Neural cell (in vitro differentiated cells): ENCODE measurements at regions not wholly inside any gene's neighbourhood (a gene's known extent, or its start where the extent isn't known, plus 50 kb on each side); places are given as distances from the start of the nearest gene placed in this dataset.
A peak's percentile ranks its signal among the peaks of the same experiment; 100 is the strongest.

ENCODE experiments used
- H2AFZ ChIP-seq: fragments of 200-600, 300-800 bp; sonication (generic), shearing (Covaris generic); 2 replicates; pipeline ENCODE4 v1.6.0; 2014; ENCODE audit warnings: low read depth, mild to moderate bottlenecking, antibody characterized with exemption, low read length, moderate library complexity
- H3F3A ChIP-seq: fragments of 200-600 bp; shearing (Covaris generic); 2 replicates; pipeline ENCODE4 v1.6.1; 2016; ENCODE audit warnings: mild to moderate bottlenecking, moderate library complexity, mixed read lengths, antibody characterized with exemption, low read length; ENCODE audit not compliant: insufficient read depth, poor library complexity, severe bottlenecking
- H3K27ac ChIP-seq: fragments of 200-600, 300-800 bp; sonication (generic), shearing (Covaris generic); 2 replicates; pipeline ENCODE4 v1.5.1; 2014; ENCODE audit warnings: mild to moderate bottlenecking, low read length, moderate library complexity
- H3K27me3 ChIP-seq: fragments of 300-800, 200-600 bp; sonication (generic), shearing (Covaris generic); 2 replicates; pipeline ENCODE4 v1.6.0; 2014; ENCODE audit warnings: mild to moderate bottlenecking, low read depth, low read length, moderate library complexity; ENCODE audit not compliant: insufficient read depth
- H3K36me3 ChIP-seq: fragments of 300-800, 200-600 bp; sonication (generic), shearing (Covaris generic); 2 replicates; pipeline ENCODE4 v1.5.1; 2014; ENCODE audit warnings: mild to moderate bottlenecking, antibody characterized with exemption, low read length, moderate library complexity; ENCODE audit not compliant: insufficient read depth
- H3K4me2 ChIP-seq: fragments of 300-800, 200-600 bp; sonication (generic), shearing (Covaris generic); 2 replicates; pipeline ENCODE4 v1.6.0; 2014; ENCODE audit warnings: mild to moderate bottlenecking, low read length
- H3K4me3 ChIP-seq: fragments of 300-800, 200-600 bp; sonication (generic), shearing (Covaris generic); 2 replicates; pipeline ENCODE4 v1.5.1; 2014; ENCODE audit warnings: mild to moderate bottlenecking, low read length, moderate library complexity
- H3K79me2 ChIP-seq: fragments of 200-600 bp; shearing (Covaris generic); replicated peaks from 2 replicates; pipeline ENCODE4 v1.6.0; 2014; ENCODE audit warnings: mild to moderate bottlenecking, low read length, moderate library complexity; ENCODE audit not compliant: insufficient read depth
- H3K9ac ChIP-seq: fragments of 300-800, 200-600 bp; sonication (generic), shearing (Covaris generic); 2 replicates; pipeline ENCODE4 v1.6.1; 2016; ENCODE audit warnings: mild to moderate bottlenecking, low read length, mixed read lengths
- H3K9me2 ChIP-seq: fragments of 200-600 bp; shearing (Covaris generic); 2 replicates; pipeline ENCODE4 v1.6.1; 2016; ENCODE audit warnings: mild to moderate bottlenecking, low read length, mixed read lengths; ENCODE audit not compliant: insufficient read depth
- H3K9me3 ChIP-seq: fragments of 200-600, 300-800 bp; sonication (generic), shearing (Covaris generic); 2 replicates; pipeline ENCODE4 v1.6.1; 2016; ENCODE audit warnings: mild to moderate bottlenecking, mixed run types, low read length, moderate library complexity, mixed read lengths
- H4K20me1 ChIP-seq: fragments of 200-600 bp; shearing (Covaris generic); 2 replicates; pipeline ENCODE4 v1.6.1; 2016; ENCODE audit warnings: mild to moderate bottlenecking, mixed run types; ENCODE audit not compliant: insufficient read depth
- CTCF ChIP-seq: fragments of 450-650 bp; IDR thresholded peaks from 2 replicates; pipeline ENCODE4 v1.5.1; 2014; ENCODE audit warnings: antibody characterized with exemption, mild to moderate bottlenecking, moderate library complexity; ENCODE audit not compliant: poor library complexity, severe bottlenecking
- EP300 ChIP-seq: fragments of 450-650 bp; conservative IDR thresholded peaks from 2 replicates; pipeline ENCODE4 v1.6.1; 2014; ENCODE audit warnings: antibody characterized with exemption, mild to moderate bottlenecking, moderate library complexity; ENCODE audit not compliant: poor library complexity, severe bottlenecking
- EZH2 ChIP-seq: fragments of 200-600, 300-800 bp; shearing (Covaris generic), sonication (generic); IDR thresholded peaks from 2 replicates; pipeline ENCODE4 v1.6.1; 2014; ENCODE audit warnings: antibody characterized with exemption, low read length, borderline replicate concordance, mild to moderate bottlenecking; ENCODE audit not compliant: insufficient read depth, poor library complexity, severe bottlenecking
- MXI1 ChIP-seq: fragments of 450-650 bp; conservative IDR thresholded peaks from 2 replicates; pipeline ENCODE4 v1.6.1; 2014; ENCODE audit warnings: antibody characterized with exemption, mild to moderate bottlenecking; ENCODE audit not compliant: poor library complexity, severe bottlenecking
- POLR2AphosphoS5 ChIP-seq: IDR thresholded peaks from 2 replicates; pipeline ENCODE4 v1.6.1; 2012
- RAD21 ChIP-seq: fragments of 450-650 bp; conservative IDR thresholded peaks from 2 replicates; pipeline ENCODE4 v1.6.1; 2014; ENCODE audit warnings: antibody characterized with exemption, mild to moderate bottlenecking, moderate library complexity
- REST ChIP-seq: IDR thresholded peaks from 2 replicates; pipeline ENCODE4 v1.6.1; 2012; ENCODE audit warnings: borderline replicate concordance
- SMC3 ChIP-seq: fragments of 450-650 bp; conservative IDR thresholded peaks from 2 replicates; pipeline ENCODE4 v1.6.1; 2014; ENCODE audit warnings: antibody characterized with exemption, mild to moderate bottlenecking, moderate library complexity; ENCODE audit not compliant: poor library complexity
- TAF1 ChIP-seq: IDR thresholded peaks from 2 replicates; pipeline ENCODE4 v1.6.1; 2012; ENCODE audit warnings: low read depth

GRCh38 chr16:47971225-47971624 lies 184.6 kb downstream of the ABCC12 start:
- Histone ChIP-seq H3K36me3 (no peaks in the 10 kb centered on the region), H2AFZ (no peak overlapping the region), H4K20me1 (no peaks in the 10 kb centered on the region), H3K9me2 (no peaks in the 10 kb centered on the region), H3F3A (peaks cover 3% of the 10 kb centered on the region), H3K4me2 (no peak overlapping the region), H3K79me2 (no peaks in the 10 kb centered on the region), H3K9me3 (no peaks in the 10 kb centered on the region), H3K4me3 (no peak overlapping the region), H3K27me3 (no peaks in the 10 kb centered on the region), H3K9ac (no peak overlapping the region), H3K27ac (no peak overlapping the region)
- TF ChIP-seq TAF1 (no peak), MXI1 (no peak), EZH2 (no peak), POLR2AphosphoS5 (no peak), RAD21 (no peak)

GRCh38 chr16:47970291-47970931 lies 185.4 kb downstream of the ABCC12 start:
- no peak for TF ChIP-seq RAD21
- no peak for TF ChIP-seq POLR2AphosphoS5
- TF ChIP-seq REST, result peak; percentile 41
- H3K9me3 ChIP-seq, result no peaks in the 10 kb centered on the region
- H3K27me3 ChIP-seq, result no peaks in the 10 kb centered on the region
- no peaks in the 10 kb centered on the region for H3K79me2 ChIP-seq
- no peak overlapping the region for H3K9ac ChIP-seq
- H3K9me2 ChIP-seq, result no peaks in the 10 kb centered on the region
- no peaks in the 10 kb centered on the region for H3K36me3 ChIP-seq
- H3F3A ChIP-seq, result peaks cover 6% of the 10 kb centered on the region
- no peak overlapping the region for H3K27ac ChIP-seq
- H3K4me3 ChIP-seq, result no peak overlapping the region
- no peak overlapping the region for H3K4me2 ChIP-seq
- no peak overlapping the region for H2AFZ ChIP-seq
- no peaks in the 10 kb centered on the region for H4K20me1 ChIP-seq

- H3K9me3 ChIP-seq, result no peaks in the 10 kb centered on the region
- H3K27me3 ChIP-seq, result no peaks in the 10 kb centered on the region
- H3K36me3 ChIP-seq, result no peaks in the 10 kb centered on the region
- H3K9me2 ChIP-seq, result no peaks in the 10 kb centered on the region
- no peak overlapping the region for H3K4me3 ChIP-seq
- peaks cover 6% of the 10 kb centered on the region for H3F3A ChIP-seq
- no peaks in the 10 kb centered on the region for H3K79me2 ChIP-seq
- TF ChIP-seq MXI1 (no peak), TAF1 (no peak), SMC3 (no peak), CTCF (no peak), EZH2 (no peak), POLR2AphosphoS5 (no peak), REST (no peak), RAD21 (no peak), EP300 (no peak)
- H4K20me1 ChIP-seq, result no peaks in the 10 kb centered on the region
- peak overlapping the region; percentile 91 for H3K27ac ChIP-seq
- H3K9ac ChIP-seq, result no peak overlapping the region
- no peak overlapping the region for H2AFZ ChIP-seq
- H3K4me2 ChIP-seq, result no peak overlapping the region
Observed at GRCh38 chr16:47967374-47967773, 188.4 kb downstream of the ABCC12 start.
